ENCODE measurements at regions not wholly inside any gene's neighbourhood (a gene's known extent, or its start where the extent isn't known, plus 50 kb on each side); places are given as distances from the start of the nearest gene placed in this dataset.

GRCh38 chr2:205902041-205902899, 183.7 kb downstream of the INO80D start:
- no peak overlapping the region for H3K27ac ChIP-seq (ENCODE audit: low read depth in 2 of 2, low read length in 2 of 2)
- DNase-seq (peak in 2 of 5 donors; percentile 29 to 63), FAIRE-seq (no peak)
- no peaks in the 10 kb centered on the region for H3K27me3 ChIP-seq (ENCODE audit: control insufficient read depth, insufficient read depth, low read length)
- H3K9ac ChIP-seq (ENCODE audit: low read length in 3 of 3): no peak overlapping the region
- H3K9me3 ChIP-seq (ENCODE audit: control insufficient read depth in 2 of 3, insufficient read depth in 1 of 3, low read length in 3 of 3): peaks cover 0 to 2% (median 0%) of the 10 kb centered on the region in 3 donors
- no peak overlapping the region for H3K4me3 ChIP-seq (ENCODE audit: low read length in 3 of 3)
- intact Hi-C loops (cut with DNase I): no loop called here
- H3K4me1 ChIP-seq (ENCODE audit: control insufficient read depth in 2 of 3, insufficient read depth in 2 of 3, low read depth in 1 of 3, low read length in 3 of 3): no peaks in the 10 kb centered on the region
- H3K36me3 ChIP-seq (ENCODE audit: control insufficient read depth in 2 of 3, insufficient read depth in 3 of 3, low read length in 3 of 3): no peaks in the 10 kb centered on the region
- no peak for TF ChIP-seq CTCF (IDR thresholded peaks at IDR 0.05; ENCODE audit: borderline replicate concordance, extremely low read depth, insufficient read depth)

GRCh38 chr2:205901491-205901890, 184.5 kb downstream of the INO80D start:
- intact Hi-C loops (cut with DNase I): no loop called here
- no peak overlapping the region for H3K27ac ChIP-seq (ENCODE audit: low read depth in 2 of 2, low read length in 2 of 2)
- H3K4me1 ChIP-seq (ENCODE audit: control insufficient read depth in 2 of 3, insufficient read depth in 2 of 3, low read depth in 1 of 3, low read length in 3 of 3): no peaks in the 10 kb centered on the region
- H3K27me3 ChIP-seq (ENCODE audit: control insufficient read depth, insufficient read depth, low read length): no peaks in the 10 kb centered on the region
- peaks cover 0 to 2% (median 0%) of the 10 kb centered on the region in 3 donors for H3K9me3 ChIP-seq (ENCODE audit: control insufficient read depth in 2 of 3, insufficient read depth in 1 of 3, low read length in 3 of 3)
- TF ChIP-seq CTCF (IDR thresholded peaks at IDR 0.05; ENCODE audit: borderline replicate concordance, extremely low read depth, insufficient read depth): no peak
- FAIRE-seq (no peak), DNase-seq (no peak)
- H3K9ac ChIP-seq (ENCODE audit: low read length in 3 of 3): no peak overlapping the region
- H3K36me3 ChIP-seq (ENCODE audit: control insufficient read depth in 2 of 3, insufficient read depth in 3 of 3, low read length in 3 of 3): no peaks in the 10 kb centered on the region
- H3K4me3 ChIP-seq (ENCODE audit: low read length in 3 of 3): no peak overlapping the region

GRCh38 chr2:205898744-205899143, 187.2 kb downstream of the INO80D start:
- Histone ChIP-seq H3K36me3 (ENCODE audit: control insufficient read depth in 2 of 3, insufficient read depth in 3 of 3, low read length in 3 of 3) (no peaks in the 10 kb centered on the region), H3K9ac (ENCODE audit: low read length in 3 of 3) (no peak overlapping the region), H3K27ac (ENCODE audit: low read depth in 2 of 2, low read length in 2 of 2) (no peak overlapping the region), H3K9me3 (ENCODE audit: control insufficient read depth in 2 of 3, insufficient read depth in 1 of 3, low read length in 3 of 3) (peaks cover 0 to 2% (median 0%) of the 10 kb centered on the region in 3 donors), H3K4me3 (ENCODE audit: low read length in 3 of 3) (no peak overlapping the region), H3K27me3 (ENCODE audit: control insufficient read depth, insufficient read depth, low read length) (no peaks in the 10 kb centered on the region), H3K4me1 (ENCODE audit: control insufficient read depth in 2 of 3, insufficient read depth in 2 of 3, low read depth in 1 of 3, low read length in 3 of 3) (no peaks in the 10 kb centered on the region)
- DNase-seq: no peak
- no peak for FAIRE-seq
- intact Hi-C loops (cut with DNase I): no loop called here
- no peak for TF ChIP-seq CTCF (IDR thresholded peaks at IDR 0.05; ENCODE audit: borderline replicate concordance, extremely low read depth, insufficient read depth)
